SH-SY5Y (cell line): ENCODE measurements at regions not wholly inside any gene's neighbourhood (a gene's known extent, or its start where the extent isn't known, plus 50 kb on each side); places are given as distances from the start of the nearest gene placed in this dataset.

Experiments
- GATA2 ChIP-seq: IDR thresholded peaks from 2 replicates; pipeline ENCODE4 v1.6.1; 2011; ENCODE audit warnings: mild to moderate bottlenecking, low read depth, low read length
- GATA3 ChIP-seq: IDR thresholded peaks from 2 replicates; pipeline ENCODE4 v1.6.1; 2011; ENCODE audit warnings: low read depth, mild to moderate bottlenecking, low read length, moderate library complexity

DNA sequence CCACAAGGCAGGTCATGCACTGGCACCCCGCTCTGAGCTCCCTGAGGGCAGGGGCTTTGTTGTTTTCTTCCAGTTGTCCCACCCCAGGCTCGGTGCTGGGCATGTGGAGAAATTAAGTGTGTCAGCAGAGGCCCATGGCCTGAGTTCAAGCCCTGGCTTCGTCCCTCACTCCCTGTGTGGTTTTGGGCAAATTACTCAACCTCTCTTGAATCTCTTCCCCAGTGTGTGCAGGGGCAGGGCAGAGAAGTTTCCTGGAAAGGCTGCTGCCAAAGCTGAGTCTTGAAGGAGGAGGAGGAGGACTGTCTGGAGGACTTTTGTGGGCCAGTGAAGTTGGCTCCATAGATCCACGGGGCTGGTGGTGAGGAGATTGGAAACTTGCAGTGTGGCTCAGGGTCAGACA lies 138.1 kb upstream of the E2F8 start:
- TF ChIP-seq GATA3: no peak
- no peak for TF ChIP-seq GATA2

GRCh38 chr11:19377881-19378280 lies 137.1 kb upstream of the E2F8 start:
- TF ChIP-seq GATA2 (no peak), GATA3 (no peak)

DNA sequence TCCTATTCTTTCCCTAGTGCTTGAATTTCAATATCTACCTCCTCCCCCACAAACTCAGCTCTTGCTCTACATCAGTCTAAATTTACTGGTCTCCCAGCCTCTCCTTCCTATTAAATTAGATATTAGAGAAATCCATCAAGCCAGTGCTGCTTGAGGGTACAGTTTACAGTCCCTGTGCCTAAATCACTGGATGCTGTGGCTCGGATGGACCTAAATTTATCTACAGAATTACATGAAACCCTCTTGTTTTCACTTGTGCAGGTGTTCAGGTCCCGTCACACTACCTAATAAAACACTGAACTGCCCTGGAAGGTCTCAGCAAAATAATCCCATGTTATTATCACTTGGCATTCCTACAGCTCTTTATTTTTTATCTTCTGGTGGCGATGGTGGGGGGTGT lies 134.7 kb upstream of the E2F8 start:
- TF ChIP-seq GATA2: no peak
- TF ChIP-seq GATA3: no peak

GRCh38 chr11:19374151-19374569 lies 133.4 kb upstream of the E2F8 start:
- TF ChIP-seq GATA2: no peak
- no peak for TF ChIP-seq GATA3

DNA sequence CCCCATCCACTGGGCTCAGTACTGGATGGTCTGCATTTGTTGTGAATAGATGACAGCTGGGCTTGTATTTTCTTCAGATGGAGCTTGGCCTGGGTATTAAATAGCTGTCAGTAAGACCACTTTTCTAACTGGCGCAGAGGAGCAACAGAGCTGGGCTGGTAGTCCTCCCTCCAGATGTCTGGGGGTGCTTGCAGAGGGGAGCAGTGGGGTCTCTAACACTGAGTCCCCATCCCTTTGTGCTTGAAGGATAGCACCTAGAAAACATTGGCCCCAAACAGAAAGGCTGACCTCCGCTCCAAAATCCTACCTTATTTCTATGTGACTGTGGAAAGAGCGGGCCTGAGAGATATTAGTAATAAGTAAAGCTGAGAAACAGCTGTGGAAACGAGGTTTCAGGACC lies 131.6 kb upstream of the E2F8 start:
- TF ChIP-seq GATA2 (no peak), GATA3 (no peak)

- TF ChIP-seq GATA2 (no peak), GATA3 (no peak)
Observed at GRCh38 chr11:19370100-19370861, 129.5 kb upstream of the E2F8 start.

DNA sequence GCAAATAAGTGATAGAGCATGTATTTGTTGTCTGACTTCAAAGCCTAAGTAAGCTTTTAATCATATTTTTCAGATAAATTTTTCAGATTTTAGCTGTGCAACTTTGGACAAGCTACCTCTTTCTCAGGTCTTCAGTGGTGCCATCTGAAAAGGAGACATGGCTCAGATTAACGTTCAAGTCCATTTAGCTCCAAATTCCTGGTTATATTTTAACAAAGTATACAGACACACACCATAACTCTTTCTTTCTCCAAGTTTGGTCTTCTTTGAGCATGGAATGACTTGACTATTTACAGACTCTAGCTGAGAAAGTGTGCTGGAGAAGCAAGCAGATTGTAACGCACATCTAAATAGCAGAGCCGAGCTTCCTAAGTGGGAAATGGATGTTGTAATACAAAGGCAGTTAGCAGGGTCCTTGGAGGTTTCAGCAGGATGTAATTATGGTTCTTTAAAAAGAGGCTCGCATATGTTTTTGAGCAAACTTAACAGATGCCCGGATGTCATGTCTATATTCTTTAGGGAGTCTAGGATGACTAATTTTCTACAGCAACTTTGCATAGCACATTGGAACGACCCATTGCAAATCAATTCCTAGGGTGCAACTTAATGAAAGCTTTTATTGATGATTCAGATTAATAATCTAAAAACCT lies 128.1 kb upstream of the E2F8 start:
- TF ChIP-seq GATA3 (no peak), GATA2 (no peak)

- TF ChIP-seq GATA2 (no peak), GATA3 (no peak)
Observed at GRCh38 chr11:19366992-19367709, 126.4 kb upstream of the E2F8 start.

DNA sequence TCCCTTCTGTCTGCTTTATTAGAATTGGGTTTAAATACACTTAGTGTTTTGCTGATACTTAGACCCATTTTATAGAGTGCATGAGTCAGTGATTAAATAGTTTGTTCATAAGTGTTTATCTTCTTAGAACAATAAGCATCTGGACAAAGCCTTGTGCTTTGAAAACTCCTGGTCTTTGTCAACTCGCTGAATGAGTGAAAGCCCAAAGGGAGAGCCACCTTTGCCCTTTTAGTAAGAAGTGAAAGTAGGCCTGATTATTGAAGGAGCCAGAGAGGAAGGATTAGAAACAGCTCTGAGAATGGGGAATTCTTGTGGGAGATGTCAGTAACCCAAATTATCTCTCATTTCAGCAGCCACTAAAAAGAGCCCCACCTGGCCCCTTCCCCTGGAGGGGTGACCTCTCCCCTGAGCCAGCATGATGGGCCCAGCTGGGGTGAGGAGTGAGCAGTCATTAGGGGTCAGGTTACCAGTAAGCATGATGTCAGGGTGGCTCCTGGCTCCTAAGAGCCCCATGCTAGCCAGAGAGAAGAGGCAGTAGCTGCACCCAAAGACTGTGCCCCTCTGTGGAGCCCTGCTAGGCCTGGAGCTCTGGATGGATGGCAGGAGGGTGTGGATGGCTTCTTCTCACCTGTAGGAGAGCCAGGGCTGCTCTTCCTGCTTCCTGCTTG lies 125.1 kb upstream of the E2F8 start:
- no peak for TF ChIP-seq GATA3
- TF ChIP-seq GATA2: no peak

- TF ChIP-seq GATA3 (no peak), GATA2 (no peak)
Observed at GRCh38 chr11:19359221-19360000, 118.7 kb upstream of the E2F8 start.

DNA sequence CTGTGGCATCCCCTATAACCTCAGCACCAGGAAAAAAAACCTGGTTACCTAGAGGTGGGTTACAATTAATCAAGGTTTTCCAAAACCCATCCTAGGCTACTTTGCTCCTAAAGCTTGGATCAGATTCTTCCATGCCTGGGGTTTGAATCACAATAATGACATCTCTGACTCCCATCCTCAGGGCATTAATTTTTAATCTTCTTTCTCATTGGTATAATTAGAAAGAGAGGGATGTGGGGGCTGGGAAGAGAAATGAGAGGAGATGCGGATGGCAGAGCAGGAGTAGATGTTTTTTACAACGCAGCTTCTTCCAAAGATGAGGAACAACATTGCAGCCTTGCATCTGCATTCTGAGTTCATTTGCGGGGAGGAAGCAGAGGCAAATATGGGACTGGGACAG lies 117.2 kb upstream of the E2F8 start:
- no peak for TF ChIP-seq GATA3
- TF ChIP-seq GATA2: no peak

- TF ChIP-seq GATA2 (no peak), GATA3 (no peak)
Observed at GRCh38 chr11:19355601-19356000, 114.9 kb upstream of the E2F8 start.

GRCh38 chr11:19353287-19353850 lies 112.6 kb upstream of the E2F8 start:
- no peak for TF ChIP-seq GATA3
- no peak for TF ChIP-seq GATA2
